ENCODE measurements at regions not wholly inside any gene's neighbourhood (a gene's known extent, or its start where the extent isn't known, plus 50 kb on each side); places are given as distances from the start of the nearest gene placed in this dataset.

GRCh38 chr7:118003476-118003875 is 130.2 kb upstream of the CTTNBP2 start:
- no peak for DNase-seq (ENCODE audit: low spot score)
- no peak for TF ChIP-seq EZH2phosphoT487 (IDR thresholded peaks at IDR 0.05; ENCODE audit: low read depth, severe bottlenecking, unreplicated experiment)
- TF ChIP-seq, protein P1, sequence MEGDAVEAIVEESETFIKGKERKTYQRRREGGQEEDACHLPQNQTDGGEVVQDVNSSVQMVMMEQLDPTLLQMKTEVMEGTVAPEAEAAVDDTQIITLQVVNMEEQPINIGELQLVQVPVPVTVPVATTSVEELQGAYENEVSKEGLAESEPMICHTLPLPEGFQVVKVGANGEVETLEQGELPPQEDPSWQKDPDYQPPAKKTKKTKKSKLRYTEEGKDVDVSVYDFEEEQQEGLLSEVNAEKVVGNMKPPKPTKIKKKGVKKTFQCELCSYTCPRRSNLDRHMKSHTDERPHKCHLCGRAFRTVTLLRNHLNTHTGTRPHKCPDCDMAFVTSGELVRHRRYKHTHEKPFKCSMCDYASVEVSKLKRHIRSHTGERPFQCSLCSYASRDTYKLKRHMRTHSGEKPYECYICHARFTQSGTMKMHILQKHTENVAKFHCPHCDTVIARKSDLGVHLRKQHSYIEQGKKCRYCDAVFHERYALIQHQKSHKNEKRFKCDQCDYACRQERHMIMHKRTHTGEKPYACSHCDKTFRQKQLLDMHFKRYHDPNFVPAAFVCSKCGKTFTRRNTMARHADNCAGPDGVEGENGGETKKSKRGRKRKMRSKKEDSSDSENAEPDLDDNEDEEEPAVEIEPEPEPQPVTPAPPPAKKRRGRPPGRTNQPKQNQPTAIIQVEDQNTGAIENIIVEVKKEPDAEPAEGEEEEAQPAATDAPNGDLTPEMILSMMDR (IDR thresholded peaks at IDR 0.05; ENCODE audit: poor library complexity), result no peak
- TF ChIP-seq EZH2 (IDR thresholded peaks at IDR 0.05; ENCODE audit: borderline replicate concordance), result no peak

GRCh38 chr7:118005026-118005425 is 131.8 kb upstream of the CTTNBP2 start:
- Histone ChIP-seq H3K27me3 (peaks cover 3% of the 10 kb centered on the region), H4K20me1 (ENCODE audit: insufficient read depth, poor library complexity, severe bottlenecking) (no peaks in the 10 kb centered on the region), H3K79me2 (no peaks in the 10 kb centered on the region), H3K4me1 (ENCODE audit: insufficient read depth) (no peaks in the 10 kb centered on the region), H3K4me2 (no peak overlapping the region), H3K27ac (no peak overlapping the region), H2AFZ (no peak overlapping the region), H3K36me3 (replicated peaks; ENCODE audit: insufficient read depth, low read depth) (no peaks in the 10 kb centered on the region), H3K4me3 (no peak overlapping the region), H3K9me2 (replicated peaks; ENCODE audit: insufficient read depth) (no peaks in the 10 kb centered on the region), H3K9me3 (ENCODE audit: low read depth) (no peaks in the 10 kb centered on the region)
- TF ChIP-seq, protein P1 (IDR thresholded peaks at IDR 0.05; ENCODE audit: poor library complexity), result no peak
- 22% methylated on average over 4 of the region's 4 CpGs for WGBS (ENCODE audit: low lambda C conversion rate, missing lambda C conversion rate)
- no peak for DNase-seq (ENCODE audit: low spot score)

More at GRCh38 chr7:118003476-118003875, 130.2 kb upstream of the CTTNBP2 start:
- Histone ChIP-seq H3K4me2 (no peak overlapping the region), H3K9me2 (replicated peaks; ENCODE audit: insufficient read depth) (no peaks in the 10 kb centered on the region), H4K20me1 (ENCODE audit: insufficient read depth, poor library complexity, severe bottlenecking) (no peaks in the 10 kb centered on the region), H3K27ac (no peak overlapping the region), H3K4me1 (ENCODE audit: insufficient read depth) (no peaks in the 10 kb centered on the region), H3K27me3 (peaks cover 3% of the 10 kb centered on the region), H3K79me2 (no peaks in the 10 kb centered on the region), H2AFZ (no peak overlapping the region), H3K36me3 (replicated peaks; ENCODE audit: insufficient read depth, low read depth) (no peaks in the 10 kb centered on the region), H3K4me3 (no peak overlapping the region), H3K9me3 (ENCODE audit: low read depth) (no peaks in the 10 kb centered on the region)
- WGBS (ENCODE audit: low lambda C conversion rate, missing lambda C conversion rate), result 61% methylated on average over 1 of the region's 1 CpG

- H2AFZ ChIP-seq, result no peak overlapping the region
- no peaks in the 10 kb centered on the region for H3K9me3 ChIP-seq (ENCODE audit: low read depth)
- DNase-seq (ENCODE audit: low spot score), result no peak
These were observed 133.7 kb upstream of the CTTNBP2 start for GRCh38 chr7:118006979-118007378.

More at GRCh38 chr7:118006979-118007378, 133.7 kb upstream of the CTTNBP2 start:
- Histone ChIP-seq H3K27me3 (peaks cover 3% of the 10 kb centered on the region), H3K36me3 (replicated peaks; ENCODE audit: insufficient read depth, low read depth) (no peaks in the 10 kb centered on the region), H3K4me2 (no peak overlapping the region), H3K4me1 (ENCODE audit: insufficient read depth) (no peaks in the 10 kb centered on the region), H4K20me1 (ENCODE audit: insufficient read depth, poor library complexity, severe bottlenecking) (no peaks in the 10 kb centered on the region), H3K4me3 (no peak overlapping the region), H3K79me2 (no peaks in the 10 kb centered on the region), H3K9me2 (replicated peaks; ENCODE audit: insufficient read depth) (no peaks in the 10 kb centered on the region), H3K27ac (no peak overlapping the region)
- WGBS (ENCODE audit: low lambda C conversion rate, missing lambda C conversion rate), result 62% methylated on average over 5 of the region's 5 CpGs
- no peak for TF ChIP-seq EZH2phosphoT487 (IDR thresholded peaks at IDR 0.05; ENCODE audit: low read depth, severe bottlenecking, unreplicated experiment)
- TF ChIP-seq, protein P1 (IDR thresholded peaks at IDR 0.05; ENCODE audit: poor library complexity), result no peak
- TF ChIP-seq EZH2 (IDR thresholded peaks at IDR 0.05; ENCODE audit: borderline replicate concordance), result no peak
